ENCODE measurements at regions not wholly inside any gene's neighbourhood (a gene's known extent, or its start where the extent isn't known, plus 50 kb on each side); places are given as distances from the start of the nearest gene placed in this dataset.
"Not testable (repeated sequence)": the region's sequence is repeated elsewhere in the genome, so short reads cannot be mapped to it uniquely, and the experiment has no call there.

GRCh38 chr18:29883114-29883513 is 1159.4 kb downstream of the DSC3 start:
- no peak for DNase-seq (ENCODE audit: low spot score)
- FAIRE-seq, result no peak

- FAIRE-seq (no peak), DNase-seq (ENCODE audit: low spot score) (no peak)
Observed at GRCh38 chr18:29882620-29883019, 1159.9 kb downstream of the DSC3 start.

- FAIRE-seq (no peak), DNase-seq (ENCODE audit: low spot score) (no peak)
Observed at GRCh38 chr18:29879763-29880162, 1162.8 kb downstream of the DSC3 start.

- DNase-seq (ENCODE audit: low spot score) (peak; percentile 1), FAIRE-seq (no peak)
Observed at GRCh38 chr18:29874519-29875098, 1167.9 kb downstream of the DSC3 start.

GRCh38 chr18:29873211-29873610 is 1169.3 kb downstream of the DSC3 start:
- FAIRE-seq (no peak), DNase-seq (ENCODE audit: low spot score) (no peak)

GRCh38 chr18:29871246-29871645 is 1171.3 kb downstream of the DSC3 start:
- FAIRE-seq (no peak), DNase-seq (ENCODE audit: low spot score) (no peak)

GRCh38 chr18:29862824-29863223 is 1179.7 kb downstream of the DSC3 start:
- DNase-seq (ENCODE audit: low spot score) (no peak), FAIRE-seq (no peak)

GRCh38 chr18:29855637-29856036 is 1186.9 kb downstream of the DSC3 start:
- FAIRE-seq (no peak), DNase-seq (ENCODE audit: low spot score) (no peak)

- FAIRE-seq (no peak), DNase-seq (ENCODE audit: low spot score) (no peak)
Observed at GRCh38 chr18:29853126-29853525, 1189.4 kb downstream of the DSC3 start.

- DNase-seq (ENCODE audit: low spot score), result no peak
- FAIRE-seq, result no peak
Observed at GRCh38 chr18:29849144-29849543, 1193.4 kb downstream of the DSC3 start.

- no peak for FAIRE-seq
- DNase-seq (ENCODE audit: low spot score), result no peak
Observed at GRCh38 chr18:29841631-29842030, 1200.9 kb downstream of the DSC3 start.

- peak; percentile 4 for DNase-seq (ENCODE audit: low spot score)
- FAIRE-seq, result no peak
Observed at GRCh38 chr18:29840089-29840488, 1202.5 kb downstream of the DSC3 start.

- FAIRE-seq, result not testable (repeated sequence)
Observed at GRCh38 chr18:29838961-29839360, 1203.6 kb downstream of the DSC3 start.

GRCh38 chr18:29838556-29838955 is 1204.0 kb downstream of the DSC3 start:
- DNase-seq (ENCODE audit: low spot score) (no peak), FAIRE-seq (no peak)

More at GRCh38 chr18:29838961-29839360, 1203.6 kb downstream of the DSC3 start:
- not testable (repeated sequence) for DNase-seq (ENCODE audit: low spot score)

- FAIRE-seq (no peak), DNase-seq (ENCODE audit: low spot score) (no peak)
Observed at GRCh38 chr18:29823671-29824070, 1218.9 kb downstream of the DSC3 start.

- FAIRE-seq (no peak), DNase-seq (ENCODE audit: low spot score) (no peak)
Observed at GRCh38 chr18:29821544-29821943, 1221.0 kb downstream of the DSC3 start.

GRCh38 chr18:29811519-29811918 is 1231.0 kb downstream of the DSC3 start:
- no peak for DNase-seq (ENCODE audit: low spot score)
- no peak for FAIRE-seq

GRCh38 chr18:29780816-29781215 is 1261.7 kb downstream of the DSC3 start:
- FAIRE-seq (no peak), DNase-seq (ENCODE audit: low spot score) (no peak)

- FAIRE-seq (no peak), DNase-seq (ENCODE audit: low spot score) (no peak)
Observed at GRCh38 chr18:29779096-29779495, 1263.4 kb downstream of the DSC3 start.

- DNase-seq (ENCODE audit: low spot score) (no peak), FAIRE-seq (no peak)
Observed at GRCh38 chr18:29753379-29753778, 1289.2 kb downstream of the DSC3 start.

- DNase-seq (ENCODE audit: low spot score), result no peak
- no peak for FAIRE-seq
Observed at GRCh38 chr18:29749704-29750103, 1292.8 kb downstream of the DSC3 start.

GRCh38 chr18:29741461-29741860 is 1301.1 kb downstream of the DSC3 start:
- FAIRE-seq (no peak), DNase-seq (ENCODE audit: low spot score) (no peak)

- DNase-seq (ENCODE audit: low spot score), result no peak
- no peak for FAIRE-seq
Observed at GRCh38 chr18:29737620-29738019, 1304.9 kb downstream of the DSC3 start.

GRCh38 chr18:29737190-29737589 is 1305.4 kb downstream of the DSC3 start:
- no peak for FAIRE-seq
- no peak for DNase-seq (ENCODE audit: low spot score)

Measured in urothelium cell line (cell line).